Frontal cortex (tissue), 3 donors: ENCODE measurements at regions not wholly inside any gene's neighbourhood (a gene's known extent, or its start where the extent isn't known, plus 50 kb on each side); places are given as distances from the start of the nearest gene placed in this dataset.

Source experiments
- DNase-seq, 2 donors: peaks; one replicate each; pipeline ENCODE4 v3.0.0; 2012; ENCODE audit warnings: low spot score in 2 of 2
- FAIRE-seq: peaks from 2 replicates; lab custom pipeline; 2012; peaks lifted over from hg19 to GRCh38; lab: Jason Lieb, UNC
- donor health status: control.
- donor health status: control.
- donor health status: control.

DNA sequence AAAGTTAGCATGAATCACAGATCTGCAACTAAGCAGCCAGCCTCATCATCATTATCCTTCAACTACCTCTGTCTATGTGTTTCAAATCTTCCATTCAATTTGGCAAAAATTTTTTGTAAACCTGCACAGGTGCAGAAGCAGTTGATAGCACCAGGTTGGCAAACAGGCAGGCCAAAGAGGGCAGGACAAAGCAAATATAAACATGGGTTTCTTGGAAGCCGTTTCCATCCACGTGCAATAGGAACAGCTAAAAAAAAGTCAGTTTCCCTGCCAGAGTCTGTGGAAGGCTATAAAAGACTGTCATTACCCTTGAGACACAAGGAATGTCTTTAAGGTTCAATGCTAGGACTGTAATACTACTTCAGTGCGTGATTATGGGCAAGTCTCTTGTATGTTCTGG lies 253.2 kb downstream of the PDHA2 start:
- DNase-seq = no peak
- FAIRE-seq = no peak

GRCh38 chr4:96093563-96093962 lies 253.7 kb downstream of the PDHA2 start:
- FAIRE-seq (no peak), DNase-seq (no peak)

DNA sequence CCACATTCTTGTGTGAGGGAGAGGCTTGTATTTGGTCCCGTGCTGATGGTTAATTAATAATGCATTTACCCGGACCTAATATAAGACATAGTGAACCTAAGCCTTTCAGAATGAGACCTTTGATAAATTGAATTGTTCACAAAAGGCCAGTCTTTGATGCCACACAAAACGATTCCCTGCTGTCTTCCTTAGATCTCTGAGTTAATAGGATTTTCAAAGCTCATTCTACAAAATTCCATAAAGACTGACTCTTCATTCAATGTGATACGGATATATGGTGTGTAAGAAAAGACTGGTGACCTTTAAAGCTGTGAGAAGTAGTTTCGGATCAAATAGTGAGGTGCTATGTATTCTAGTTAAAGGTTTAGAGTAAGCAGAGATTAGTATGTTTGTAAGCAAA lies 254.3 kb downstream of the PDHA2 start:
- FAIRE-seq = no peak
- no peak for DNase-seq

DNA sequence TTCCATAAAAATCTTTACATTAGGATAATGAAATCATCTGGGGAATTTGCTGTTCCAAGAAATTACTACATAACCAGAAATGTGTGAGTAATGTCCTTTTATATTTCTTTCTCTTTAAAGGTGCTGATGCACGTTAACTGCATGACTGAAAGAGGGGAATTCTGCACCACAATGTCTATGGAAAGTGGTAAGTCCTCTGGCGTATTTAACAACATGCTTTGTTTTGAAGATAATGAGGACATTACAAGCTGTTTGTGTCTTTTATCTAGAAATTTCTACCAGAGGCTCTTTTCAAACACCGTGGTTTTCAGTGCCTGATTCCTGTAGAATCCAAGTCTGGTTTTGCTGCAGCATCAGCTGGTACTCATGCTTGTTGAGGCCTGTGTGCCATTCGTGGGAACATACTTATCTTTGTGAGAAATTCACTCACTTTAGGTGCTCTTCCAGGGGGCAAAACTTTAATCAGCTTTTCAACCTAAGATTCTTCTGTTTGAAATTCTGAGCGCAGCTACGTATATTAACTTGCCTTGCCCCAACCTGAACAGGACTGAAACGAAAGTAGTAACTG lies 257.2 kb downstream of the PDHA2 start:
- no peak for FAIRE-seq
- no peak for DNase-seq

DNA sequence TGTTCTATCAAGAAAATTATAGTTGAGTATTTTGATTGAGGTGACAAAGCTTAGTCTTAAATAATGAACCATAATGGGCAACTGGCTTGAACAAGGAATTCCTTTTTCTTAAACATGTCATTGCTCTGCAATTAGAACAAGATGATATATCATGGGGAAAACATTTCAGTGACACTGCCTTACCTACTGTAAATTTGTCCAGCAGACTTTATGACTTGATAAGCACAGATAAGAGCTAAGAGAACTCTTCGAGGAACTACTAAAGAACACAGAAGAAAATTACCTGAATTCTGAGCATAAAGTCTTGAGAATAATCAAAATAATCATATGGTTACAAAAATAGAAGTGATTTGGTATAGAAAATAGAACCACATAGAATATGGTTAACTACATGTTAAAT lies 257.8 kb downstream of the PDHA2 start:
- DNase-seq = no peak
- FAIRE-seq = no peak

GRCh38 chr4:96099031-96099430 lies 259.1 kb downstream of the PDHA2 start:
- DNase-seq (no peak), FAIRE-seq (no peak)

GRCh38 chr4:96102541-96103026 lies 262.7 kb downstream of the PDHA2 start:
- no peak for FAIRE-seq
- DNase-seq = no peak

GRCh38 chr4:96103086-96103485 lies 263.2 kb downstream of the PDHA2 start:
- no peak for DNase-seq
- no peak for FAIRE-seq

DNA sequence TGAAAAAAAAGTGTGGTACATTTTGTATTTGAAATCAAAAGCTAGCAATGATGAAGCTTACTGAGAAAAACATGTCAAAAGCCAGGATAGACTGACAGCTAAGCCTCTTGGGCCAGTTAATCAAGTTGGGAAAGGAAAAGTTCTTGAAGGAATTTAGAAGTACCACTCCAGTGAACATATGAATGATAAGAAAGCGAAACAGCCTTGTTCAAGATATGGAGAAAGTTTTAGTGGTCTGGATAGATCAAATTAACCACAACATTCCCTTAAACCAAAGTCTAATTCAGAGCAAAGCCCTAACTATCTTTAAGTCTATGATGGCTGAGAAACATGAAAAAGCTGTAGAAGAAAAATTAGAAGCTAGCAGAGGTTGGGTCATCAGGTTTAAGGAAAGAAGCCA lies 268.3 kb downstream of the PDHA2 start:
- no peak for FAIRE-seq
- no peak for DNase-seq

GRCh38 chr4:96112631-96113030 lies 272.7 kb downstream of the PDHA2 start:
- DNase-seq (no peak), FAIRE-seq (no peak)

DNA sequence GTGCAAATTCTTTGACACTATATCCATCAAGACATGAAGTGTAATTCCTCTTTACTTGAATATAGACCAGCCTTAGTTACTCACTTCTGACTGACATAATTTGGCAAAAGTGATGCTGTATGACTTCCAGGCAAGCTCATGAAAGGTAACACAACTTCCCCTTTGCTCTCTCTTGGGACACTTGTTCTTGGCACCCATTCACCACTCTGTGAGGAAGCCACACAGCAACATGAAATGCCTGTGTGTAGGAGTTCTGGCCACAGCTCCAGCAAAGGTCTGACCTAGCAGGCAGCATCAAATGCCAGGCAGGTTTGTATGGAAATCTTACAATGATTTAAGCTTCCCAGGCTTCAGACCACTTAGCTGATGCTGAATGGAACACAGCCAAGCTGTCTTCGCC lies 280.3 kb downstream of the PDHA2 start:
- FAIRE-seq (no peak), DNase-seq (no peak)

DNA sequence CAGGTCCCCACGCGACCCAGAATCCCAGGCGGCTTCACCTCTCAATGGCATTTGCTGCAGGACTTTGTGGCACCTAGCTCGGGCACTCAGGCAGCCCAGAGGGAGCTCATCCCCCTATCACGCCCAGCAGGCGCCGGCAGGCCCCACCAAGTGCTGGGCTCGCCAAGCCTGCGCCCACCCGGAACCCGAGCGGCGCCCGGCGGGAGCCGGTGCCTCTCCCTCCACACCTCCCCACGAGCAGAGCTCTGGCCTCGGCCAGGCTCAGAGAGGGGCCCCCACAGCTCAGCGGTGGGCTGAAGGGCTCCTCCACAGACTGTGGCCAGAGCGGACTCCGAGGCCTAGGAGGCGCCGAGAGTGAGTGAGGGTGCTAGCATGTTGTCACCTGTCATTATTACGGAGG lies 286.3 kb downstream of the PDHA2 start:
- FAIRE-seq (no peak), DNase-seq (no peak)

- FAIRE-seq (no peak), DNase-seq (peak in 1 of 2 donors; percentile 2)
These were observed 291.3 kb downstream of the PDHA2 start for GRCh38 chr4:96131186-96131585.

DNA sequence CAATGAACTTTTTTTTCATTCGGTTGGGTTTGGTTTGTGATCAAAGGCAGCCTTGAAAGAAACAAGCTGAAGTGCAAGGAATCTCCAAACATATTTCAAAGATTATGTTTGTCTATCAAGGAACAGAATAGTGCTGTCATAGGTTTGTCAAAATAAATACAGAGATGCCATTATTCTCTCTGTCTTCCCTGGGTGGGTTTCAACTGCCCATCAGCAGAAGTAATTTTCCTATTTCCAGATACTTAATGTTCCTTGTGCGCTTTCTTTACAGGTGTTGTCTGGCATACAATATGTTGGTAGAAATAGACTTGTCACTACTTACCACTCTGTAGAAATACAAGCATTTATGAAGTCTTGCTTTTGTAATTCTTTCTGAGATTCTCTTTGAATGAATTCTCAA lies 294.9 kb downstream of the PDHA2 start:
- DNase-seq (no peak), FAIRE-seq (no peak)

- FAIRE-seq = no peak
- no peak for DNase-seq
These were observed 296.2 kb downstream of the PDHA2 start for GRCh38 chr4:96136056-96136455.

DNA sequence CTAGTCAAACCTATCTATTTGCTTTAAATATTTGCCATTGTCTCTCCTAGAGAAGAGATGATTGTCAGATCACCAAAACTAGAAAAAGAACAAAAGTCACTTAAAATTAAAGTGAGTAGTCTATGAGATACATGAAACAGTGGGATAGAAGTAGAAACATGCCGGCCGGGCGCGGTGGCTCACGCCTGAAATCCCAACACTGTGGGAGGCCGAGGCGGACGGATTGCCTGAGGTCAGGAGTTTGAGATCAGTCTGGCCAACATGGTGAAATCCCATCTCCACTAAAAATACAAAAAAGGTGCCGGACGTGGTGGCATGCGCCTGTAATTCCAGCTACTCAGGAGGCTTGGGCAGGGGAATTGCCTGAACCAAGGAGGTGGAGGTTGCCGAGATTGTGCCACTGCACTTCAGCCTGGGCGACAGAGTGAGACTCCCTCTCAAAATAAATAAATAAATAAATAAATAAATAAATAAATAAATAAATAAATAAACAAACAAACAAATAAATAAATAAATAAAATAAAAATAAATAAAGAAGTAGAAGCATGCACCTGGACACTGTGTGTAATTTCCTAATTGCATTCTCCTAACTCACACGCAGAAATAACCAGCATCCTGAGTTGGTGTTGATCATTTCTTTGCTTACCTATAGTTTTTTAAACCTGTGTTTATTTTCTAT lies 299.5 kb downstream of the PDHA2 start:
- FAIRE-seq (no peak), DNase-seq (no peak)

DNA sequence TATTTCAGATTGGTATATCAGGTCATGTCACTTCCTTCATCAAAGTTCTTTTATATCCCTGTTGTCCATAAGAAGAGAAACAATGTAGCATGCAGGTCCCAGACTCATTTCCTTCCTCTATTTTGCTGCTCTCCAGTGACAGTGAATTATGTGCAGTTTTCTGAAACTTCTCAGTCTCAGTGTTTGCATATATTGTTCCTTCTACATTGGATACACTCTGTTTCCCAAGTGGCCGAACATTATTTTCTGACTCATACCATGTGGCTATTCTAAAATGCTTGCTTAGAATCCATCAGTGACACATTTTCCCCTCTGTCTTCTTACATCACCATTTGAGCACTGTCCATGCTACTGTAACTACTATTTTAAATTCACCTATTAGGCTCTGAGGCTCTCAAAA lies 305.7 kb downstream of the PDHA2 start:
- FAIRE-seq = no peak

GRCh38 chr4:96146686-96147085 lies 306.8 kb downstream of the PDHA2 start:
- DNase-seq (no peak), FAIRE-seq (no peak)

More for the DNA sequence above, 305.7 kb downstream of the PDHA2 start:
- DNase-seq = no peak

- FAIRE-seq (no peak), DNase-seq (no peak)
These were observed 310.0 kb downstream of the PDHA2 start for GRCh38 chr4:96149894-96150293.

DNA sequence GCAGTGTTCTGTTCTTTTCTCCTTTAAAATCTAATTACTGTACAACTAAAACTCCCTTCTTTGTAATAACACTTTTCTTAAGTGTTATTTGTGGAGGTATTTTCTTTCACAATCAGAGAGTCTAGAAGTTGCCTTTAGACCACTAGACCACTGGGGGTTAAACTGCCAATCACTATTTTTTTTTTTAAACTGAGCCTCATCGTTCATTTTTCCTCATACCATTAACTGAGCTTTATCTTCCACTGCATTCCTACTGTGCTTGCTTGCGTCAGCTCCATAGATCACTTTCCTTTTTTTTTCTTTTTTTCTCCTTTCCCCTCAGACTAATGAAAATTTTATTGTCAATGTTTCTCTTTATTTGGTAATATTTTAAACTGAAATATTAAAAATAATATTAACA lies 310.6 kb downstream of the PDHA2 start:
- DNase-seq = no peak

DNA sequence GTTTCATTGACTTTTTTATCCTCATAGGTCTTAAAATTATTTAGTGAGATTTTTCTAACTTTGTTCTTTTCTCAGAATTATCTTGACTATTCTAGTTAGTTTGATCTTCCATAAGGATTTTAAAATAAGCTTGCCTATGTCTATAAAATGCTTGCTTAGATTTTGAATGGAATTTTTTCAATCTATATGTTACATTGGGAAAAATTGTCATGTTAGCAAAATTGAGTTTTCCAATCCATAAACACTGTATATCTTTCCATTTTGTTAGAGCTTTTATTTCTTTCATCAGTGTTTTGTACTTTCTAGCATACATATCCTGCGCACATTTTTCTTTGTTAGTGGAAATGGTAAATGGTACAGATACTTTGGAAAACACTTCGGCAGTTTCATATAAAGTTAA lies 312.9 kb downstream of the PDHA2 start:
- FAIRE-seq (no peak), DNase-seq (no peak)

More for the DNA sequence above, 310.6 kb downstream of the PDHA2 start:
- FAIRE-seq = no peak

- no peak for DNase-seq
- FAIRE-seq = no peak
These were observed 314.8 kb downstream of the PDHA2 start for GRCh38 chr4:96154676-96155075.
